GM19328 (cell line): ENCODE measurements at regions not wholly inside any gene's neighbourhood (a gene's known extent, or its start where the extent isn't known, plus 50 kb on each side); places are given as distances from the start of the nearest gene placed in this dataset.

Experiments used
- ATAC-seq: cut with Tn5 transposase; IDR thresholded peaks from one replicate; pipeline ENCODE4 v1.9.1; 2021; ENCODE audit warnings: mild to moderate bottlenecking, moderate library complexity; ENCODE audit not compliant: unreplicated experiment

GRCh38 chr2:59077026-59077725, 836.1 kb upstream of the FANCL start:
- no peak for ATAC-seq

- no peak for ATAC-seq
Measured at GRCh38 chr2:59076079-59076619, 835.0 kb upstream of the FANCL start.

GRCh38 chr2:59074071-59074470, 832.9 kb upstream of the FANCL start:
- ATAC-seq = no peak

- ATAC-seq = no peak
Measured at GRCh38 chr2:59073286-59073685, 832.2 kb upstream of the FANCL start.

- ATAC-seq = no peak
Measured at GRCh38 chr2:59068255-59068654, 827.1 kb upstream of the FANCL start.

GRCh38 chr2:59066787-59067399, 825.8 kb upstream of the FANCL start:
- no peak for ATAC-seq

- ATAC-seq = no peak
Measured at GRCh38 chr2:59047373-59047995, 806.4 kb upstream of the FANCL start.

- ATAC-seq = no peak
Measured at GRCh38 chr2:59046401-59047372, 805.6 kb upstream of the FANCL start.

GRCh38 chr2:59044736-59045135, 803.6 kb upstream of the FANCL start:
- no peak for ATAC-seq

GRCh38 chr2:59041139-59041538, 800.0 kb upstream of the FANCL start:
- no peak for ATAC-seq

- no peak for ATAC-seq
Measured at GRCh38 chr2:59034837-59035236, 793.7 kb upstream of the FANCL start.

GRCh38 chr2:59034106-59034505, 793.0 kb upstream of the FANCL start:
- no peak for ATAC-seq

GRCh38 chr2:59033661-59034060, 792.5 kb upstream of the FANCL start:
- ATAC-seq = no peak

GRCh38 chr2:59032499-59032898, 791.4 kb upstream of the FANCL start:
- no peak for ATAC-seq

GRCh38 chr2:59029058-59029457, 787.9 kb upstream of the FANCL start:
- ATAC-seq = no peak

- no peak for ATAC-seq
Measured at GRCh38 chr2:59027320-59027719, 786.2 kb upstream of the FANCL start.

- ATAC-seq = no peak
Measured at GRCh38 chr2:59025157-59025757, 784.1 kb upstream of the FANCL start.

- no peak for ATAC-seq
Measured at GRCh38 chr2:59021786-59022185, 780.7 kb upstream of the FANCL start.

GRCh38 chr2:59019566-59020159, 778.5 kb upstream of the FANCL start:
- ATAC-seq = no peak

- no peak for ATAC-seq
Measured at GRCh38 chr2:59018737-59019136, 777.6 kb upstream of the FANCL start.
